D341Med (cell line): ENCODE measurements at regions not wholly inside any gene's neighbourhood (a gene's known extent, or its start where the extent isn't known, plus 50 kb on each side); places are given as distances from the start of the nearest gene placed in this dataset.

Experiments
- DNase-seq: peaks from one replicate; pipeline ENCODE4 v3.0.0; 2012; ENCODE audit warnings: low spot score

DNA sequence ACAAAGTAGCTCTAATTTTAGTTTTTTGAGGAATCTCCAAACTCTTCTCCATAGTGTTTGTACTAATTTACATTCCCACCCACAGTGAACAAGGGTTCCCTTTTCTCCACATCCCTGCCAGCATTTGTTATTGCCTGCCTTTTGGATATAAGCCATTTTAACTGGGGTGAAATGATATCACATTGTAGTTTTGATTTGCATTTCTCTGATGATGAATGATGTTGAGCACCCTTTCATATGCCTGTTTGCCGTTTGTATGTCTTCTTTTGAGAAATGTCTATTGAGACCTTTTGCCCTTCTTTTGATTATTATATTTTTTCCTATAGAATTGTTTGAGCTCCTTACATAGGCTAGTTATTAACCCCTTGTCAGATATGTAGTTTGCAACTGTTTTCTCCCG, 239.9 kb upstream of the TPM1 start:
- no peak for DNase-seq

DNA sequence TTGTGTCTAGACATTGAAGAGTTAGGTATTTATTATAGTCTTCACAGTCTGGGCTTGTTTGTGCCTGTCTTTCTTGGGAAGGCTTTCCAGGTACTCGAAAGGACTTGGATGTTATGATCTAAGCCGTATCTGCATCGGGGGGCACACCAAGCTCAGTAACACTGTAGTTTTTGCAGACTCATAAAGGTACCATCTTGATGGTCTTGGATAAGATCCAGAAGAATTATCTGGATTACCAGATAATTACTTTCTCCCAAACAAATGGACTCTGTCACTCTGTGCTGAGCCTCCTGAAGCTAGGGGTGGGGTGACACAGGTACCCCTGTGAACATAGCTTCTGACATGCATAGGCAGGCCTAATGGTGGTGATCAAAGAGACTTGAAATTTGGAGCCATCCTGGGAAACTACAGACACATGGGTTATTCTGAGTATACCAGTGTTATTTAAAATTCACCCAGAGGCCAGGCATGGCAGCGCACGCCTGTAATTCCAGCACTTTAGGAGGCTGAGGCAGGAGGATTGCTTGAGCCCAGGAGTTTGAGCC, 238.6 kb upstream of the TPM1 start:
- DNase-seq = no peak

DNA sequence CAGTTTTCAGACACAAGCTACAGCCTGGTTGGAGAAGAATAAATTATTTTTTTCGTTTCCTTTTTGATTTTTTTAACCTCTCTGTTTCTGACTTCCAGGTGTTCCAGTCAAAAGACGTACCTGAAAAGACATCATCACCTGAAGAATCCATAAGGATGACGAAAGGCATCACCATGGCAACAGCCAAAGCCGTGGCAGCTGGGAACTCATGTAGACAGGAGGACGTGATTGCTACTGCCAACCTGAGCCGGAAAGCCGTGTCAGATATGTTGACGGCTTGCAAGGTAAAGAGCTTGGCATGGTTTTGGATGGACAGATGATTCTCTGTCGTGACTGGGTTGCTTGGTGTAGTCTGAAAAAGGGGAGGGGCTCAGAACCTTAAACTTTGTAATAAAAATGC, 237.0 kb upstream of the TPM1 start:
- no peak for DNase-seq

DNA sequence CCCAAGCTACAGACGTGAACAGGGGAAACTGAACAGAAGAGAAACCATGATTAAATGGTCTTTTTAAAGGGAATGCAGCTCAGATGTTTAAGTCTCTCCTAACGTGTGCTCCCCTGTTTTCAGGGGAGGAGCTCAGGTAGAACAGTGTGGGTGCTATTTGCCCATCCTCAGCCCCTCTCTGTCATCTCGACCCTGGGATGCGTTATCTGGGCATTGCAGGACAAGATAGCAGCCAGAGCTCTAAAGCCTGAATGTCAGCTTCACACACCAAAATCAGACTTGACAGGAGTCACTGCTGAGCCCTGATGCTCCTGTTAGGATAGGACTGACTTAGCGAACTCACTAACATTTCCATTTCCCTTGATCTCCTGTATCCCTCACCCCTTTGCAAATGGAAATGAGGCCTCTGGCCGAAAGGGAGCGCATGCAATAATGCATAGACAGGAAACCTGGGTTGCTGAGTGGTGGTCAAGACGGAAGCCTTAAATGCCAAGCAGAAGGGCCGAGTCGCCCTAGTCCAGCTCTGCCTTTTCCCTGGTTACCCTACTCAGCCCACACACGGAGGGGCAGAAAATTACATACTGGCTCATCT, 234.9 kb upstream of the TPM1 start:
- DNase-seq = no peak

GRCh38 chr15:62809115-62809967, 233.2 kb upstream of the TPM1 start:
- DNase-seq = no peak

- no peak for DNase-seq
These were observed 232.6 kb upstream of the TPM1 start for GRCh38 chr15:62809968-62810260.

- no peak for DNase-seq
These were observed 230.1 kb upstream of the TPM1 start for GRCh38 chr15:62812515-62812835.

DNA sequence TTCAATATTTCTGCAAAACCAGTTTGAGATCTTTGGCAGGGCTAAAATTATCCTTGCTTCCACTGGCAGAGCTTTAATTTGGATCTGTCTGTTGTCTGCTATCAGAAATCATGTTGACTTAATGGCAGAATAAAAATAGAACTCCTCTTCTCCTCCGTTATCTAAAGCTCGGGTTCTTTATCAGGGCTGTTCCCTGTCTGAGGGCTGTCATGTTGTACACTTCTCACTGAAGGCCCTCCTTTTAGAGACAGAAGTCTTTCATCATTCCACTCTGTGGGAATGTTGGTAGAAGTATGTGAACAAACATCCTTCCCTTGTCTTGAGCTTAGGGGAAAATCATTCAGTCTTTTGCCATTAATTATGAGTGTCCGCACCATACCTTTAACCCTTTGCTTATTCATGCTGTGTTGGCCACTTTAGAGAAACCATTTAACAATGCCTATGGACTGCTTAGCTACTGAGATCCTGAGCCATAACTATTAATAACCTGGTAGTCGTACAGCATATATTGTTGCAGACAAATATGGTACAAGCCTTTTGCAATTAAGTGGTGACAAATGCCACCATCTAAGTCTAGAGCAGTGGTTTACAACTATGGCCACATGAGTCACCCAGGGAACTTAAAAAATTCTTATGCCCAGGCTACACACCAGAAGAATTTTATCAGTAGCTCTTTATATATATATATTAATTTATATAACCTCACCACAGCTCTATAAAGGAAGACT, 226.0 kb upstream of the TPM1 start:
- no peak for DNase-seq

DNA sequence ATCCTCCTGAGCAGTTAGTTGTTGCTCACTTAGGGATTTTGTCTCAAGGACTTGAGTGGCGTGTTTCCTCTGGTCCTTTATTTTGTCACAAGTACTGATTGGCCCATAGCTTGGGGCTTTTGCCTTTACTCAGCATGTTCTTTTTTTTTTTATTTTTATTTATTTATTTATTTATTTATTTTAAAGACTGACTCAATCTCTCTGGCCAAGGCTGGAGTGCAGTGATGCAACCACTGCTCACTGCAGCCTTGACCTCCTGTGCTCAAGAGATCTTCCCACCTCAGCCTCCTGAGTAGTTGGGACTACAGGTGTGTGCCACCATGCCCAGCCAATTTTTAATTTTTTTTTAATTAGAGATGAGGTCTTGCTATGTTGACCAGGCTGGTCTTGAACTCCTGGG, 223.9 kb upstream of the TPM1 start:
- DNase-seq = no peak

DNA sequence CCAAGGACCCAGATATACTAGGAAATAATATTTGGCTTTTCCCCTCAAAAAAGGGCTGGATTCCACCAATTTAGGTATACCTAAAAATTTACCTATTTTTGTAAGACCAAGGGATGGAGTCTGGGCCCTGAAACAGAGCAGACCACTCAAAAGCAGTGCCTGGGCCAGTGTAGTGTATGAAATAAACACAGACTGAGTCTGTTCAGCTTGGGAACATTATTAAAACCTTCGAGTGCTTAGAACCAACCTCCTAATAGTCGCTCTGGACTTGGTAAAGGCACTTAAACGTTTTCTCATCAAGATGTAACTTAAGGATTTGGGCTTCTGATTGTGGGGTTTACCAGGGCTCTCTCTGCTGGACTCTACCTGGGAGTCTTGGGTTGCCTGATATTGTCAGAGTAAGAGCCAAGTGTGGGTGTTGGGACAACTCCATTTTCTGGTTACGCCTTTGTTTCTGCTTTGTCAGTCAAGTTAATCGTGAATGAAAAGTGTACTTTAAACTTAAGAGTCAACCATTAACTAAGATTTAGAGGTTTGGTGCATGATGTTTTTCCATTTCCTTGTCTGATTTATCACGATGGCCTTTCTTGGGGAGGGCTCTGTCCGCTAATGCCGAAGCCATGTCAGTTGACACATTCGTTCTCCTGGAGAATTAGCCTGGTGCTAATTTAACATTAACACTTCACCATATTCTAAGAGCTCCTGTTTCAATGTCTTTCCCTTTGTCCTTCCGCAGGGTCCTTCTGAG, 221.0 kb upstream of the TPM1 start:
- DNase-seq = no peak

DNA sequence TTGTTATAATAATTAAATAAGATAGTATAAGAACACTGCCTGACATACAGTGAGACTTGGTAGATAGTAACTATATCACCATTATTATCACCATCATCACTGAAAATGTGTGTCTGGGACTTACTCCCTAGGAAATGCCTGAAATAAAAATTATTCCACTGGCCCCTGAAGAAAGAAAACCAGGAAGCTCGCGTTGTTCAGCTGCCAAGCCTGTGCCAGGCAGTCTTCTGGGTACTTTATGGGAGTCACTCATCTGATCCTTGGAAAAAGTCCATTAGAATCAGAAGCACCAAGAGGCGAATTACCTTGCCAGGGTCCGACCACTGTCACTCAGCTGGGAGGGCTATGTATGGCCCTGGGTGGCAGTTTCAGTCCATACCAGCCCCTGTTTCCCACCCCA, 220.3 kb upstream of the TPM1 start:
- DNase-seq = no peak

GRCh38 chr15:62823561-62823960, 219.0 kb upstream of the TPM1 start:
- no peak for DNase-seq

- no peak for DNase-seq
These were observed 218.2 kb upstream of the TPM1 start for GRCh38 chr15:62824111-62825015.

DNA sequence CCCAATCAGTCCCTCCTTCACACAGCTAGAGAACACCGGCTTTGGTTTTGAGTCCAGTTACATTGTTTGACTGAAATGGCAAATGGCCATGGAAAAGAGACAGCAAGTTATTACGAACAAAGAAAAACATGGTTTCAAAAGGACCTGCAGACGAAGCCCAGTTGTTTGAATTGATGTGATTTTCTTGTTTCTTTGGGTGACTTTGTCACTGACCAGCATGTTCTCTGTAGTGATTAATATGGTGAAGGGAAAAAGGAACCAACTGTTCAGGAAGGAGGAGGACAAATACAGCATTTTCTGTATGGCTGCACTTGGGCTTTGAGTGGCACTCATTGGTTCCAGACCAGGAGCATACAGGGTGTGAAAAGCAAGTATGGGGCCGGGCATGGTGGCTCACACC, 217.4 kb upstream of the TPM1 start:
- DNase-seq = no peak

DNA sequence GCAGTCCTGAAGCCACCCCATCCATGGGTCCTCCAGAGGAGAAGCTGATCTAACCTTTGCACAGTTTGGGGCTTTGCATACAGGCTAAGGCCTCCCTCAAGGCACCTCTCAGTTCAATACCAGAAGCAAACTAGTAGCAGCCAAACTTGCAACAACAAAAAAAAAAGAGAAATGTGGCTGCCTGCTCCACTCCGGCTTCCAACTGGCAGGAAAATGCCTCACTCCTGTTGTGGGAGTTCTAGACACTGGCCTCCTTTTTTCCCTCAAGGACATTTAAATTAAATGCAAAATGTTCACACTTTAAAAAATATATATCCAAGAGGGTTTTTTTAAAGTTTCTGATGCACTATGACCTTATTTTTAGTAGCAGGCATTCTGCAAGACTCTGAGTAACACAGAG, 216.0 kb upstream of the TPM1 start:
- no peak for DNase-seq

DNA sequence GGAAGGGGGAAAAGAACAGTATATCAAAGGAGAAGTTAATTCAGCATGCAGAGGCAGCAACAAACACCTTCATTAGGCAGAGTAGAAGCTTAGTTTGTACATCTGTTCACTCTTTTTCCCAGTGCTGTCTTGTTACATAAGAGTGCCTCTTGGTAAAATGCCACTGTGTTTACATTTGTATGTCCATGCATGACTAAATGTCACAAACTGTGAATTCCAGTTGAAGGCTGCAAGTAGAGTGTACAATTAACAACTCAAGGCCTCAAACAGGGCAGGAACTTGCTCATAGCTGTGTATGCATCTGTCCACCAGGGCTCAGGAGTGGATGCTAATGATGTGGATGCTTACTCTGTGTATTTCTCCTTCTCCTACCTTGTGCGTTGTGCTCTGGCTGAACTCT, 214.2 kb upstream of the TPM1 start:
- no peak for DNase-seq

- DNase-seq = no peak
These were observed 210.3 kb upstream of the TPM1 start for GRCh38 chr15:62832231-62832630.

DNA sequence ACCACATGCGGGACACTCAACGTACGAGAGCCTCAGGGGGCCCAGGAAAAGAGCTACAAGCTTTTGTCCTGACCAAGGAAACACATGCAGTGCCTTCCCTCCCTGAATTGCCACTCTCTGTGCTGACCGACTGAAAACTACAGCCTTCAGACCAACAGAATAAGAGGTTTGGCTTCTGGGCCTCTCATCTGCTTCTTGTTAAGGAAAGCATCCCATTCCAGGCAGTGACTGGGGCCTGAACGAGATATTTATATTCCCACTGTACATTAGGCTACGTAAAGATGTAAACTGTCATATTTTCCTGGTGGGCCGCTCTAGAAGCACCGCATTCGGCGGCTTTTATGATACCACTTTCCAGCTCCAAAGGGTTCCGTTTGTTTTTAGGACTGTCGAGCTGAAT, 208.9 kb upstream of the TPM1 start:
- no peak for DNase-seq

- no peak for DNase-seq
These were observed 207.7 kb upstream of the TPM1 start for GRCh38 chr15:62834686-62835329.

DNA sequence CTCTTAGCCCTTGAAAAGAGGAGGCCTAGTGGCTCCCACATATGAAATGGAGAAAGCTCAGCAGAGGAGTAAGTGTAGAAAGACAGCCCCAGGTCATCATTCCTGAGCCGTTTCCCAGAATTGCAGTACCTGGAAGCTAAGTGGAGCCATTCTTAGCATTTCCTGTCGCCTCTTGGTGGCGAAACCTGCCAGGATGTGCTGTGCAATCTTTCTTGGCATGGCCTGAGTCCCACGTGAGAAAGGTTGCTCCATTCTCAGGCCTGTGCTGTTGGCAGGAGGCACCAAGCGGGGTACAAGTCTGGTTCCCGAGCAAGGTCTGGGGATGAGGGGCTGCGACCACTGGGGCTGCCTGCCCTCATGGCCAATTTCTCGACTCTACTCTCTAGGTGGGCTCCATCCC, 207.2 kb upstream of the TPM1 start:
- no peak for DNase-seq

DNA sequence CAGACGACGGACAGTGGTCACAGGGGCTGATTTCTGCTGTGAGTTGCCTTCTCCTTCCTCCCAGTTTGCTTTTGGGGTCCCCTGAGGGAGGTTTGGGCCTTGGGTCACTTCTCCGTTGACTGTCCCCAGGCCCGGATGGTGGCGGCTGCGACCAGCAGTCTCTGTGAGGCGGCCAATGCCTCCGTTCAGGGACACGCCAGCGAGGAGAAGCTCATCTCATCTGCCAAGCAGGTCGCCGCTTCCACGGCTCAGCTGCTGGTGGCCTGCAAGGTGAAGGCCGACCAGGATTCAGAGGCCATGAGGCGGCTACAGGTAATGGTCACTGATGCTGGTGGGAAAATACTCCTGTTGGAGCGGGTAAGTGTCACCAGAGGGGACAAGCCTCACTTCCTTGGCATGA, 206.8 kb upstream of the TPM1 start:
- DNase-seq = no peak
